ENCODE measurements at regions not wholly inside any gene's neighbourhood (a gene's known extent, or its start where the extent isn't known, plus 50 kb on each side); places are given as distances from the start of the nearest gene placed in this dataset.
"Not testable (repeated sequence)": the region's sequence is repeated elsewhere in the genome, so short reads cannot be mapped to it uniquely, and the experiment has no call there.

GRCh38 chr11:116042146-116042545 is 537.9 kb upstream of the CADM1 start:
- no peaks in the 10 kb centered on the region for H3K9me3 ChIP-seq
- no peaks in the 10 kb centered on the region for H3K36me3 ChIP-seq (ENCODE audit: low read depth, missing control alignments)
- intact Hi-C loops (cut with DNase I; ENCODE audit: low total_unique reads): no loop called here
- no peak for TF ChIP-seq POLR2A (IDR thresholded peaks at IDR 0.05)
- no peak for TF ChIP-seq CTCF (IDR thresholded peaks at IDR 0.05)
- no peaks in the 10 kb centered on the region for H3K27me3 ChIP-seq
- no peaks in the 10 kb centered on the region for H3K4me1 ChIP-seq
- no peak overlapping the region for H3K27ac ChIP-seq
- no peak overlapping the region for H3K4me3 ChIP-seq
- WGBS, 2 donors: 98% methylated on average over 4 of the region's 4 CpGs
- DNase-seq: no peak

GRCh38 chr11:116037861-116038260 is 533.6 kb upstream of the CADM1 start:
- 84 to 91% methylated on average over 2 of the region's 2 CpGs for WGBS, 2 donors
- Histone ChIP-seq H3K27me3 (no peaks in the 10 kb centered on the region), H3K4me1 (no peaks in the 10 kb centered on the region), H3K9me3 (no peaks in the 10 kb centered on the region), H3K4me3 (no peak overlapping the region), H3K27ac (no peak overlapping the region), H3K36me3 (ENCODE audit: low read depth, missing control alignments) (no peaks in the 10 kb centered on the region)
- intact Hi-C loops (cut with DNase I; ENCODE audit: low total_unique reads): no loop called here
- no peak for DNase-seq
- TF ChIP-seq POLR2A (IDR thresholded peaks at IDR 0.05) (no peak), CTCF (IDR thresholded peaks at IDR 0.05) (no peak)

GRCh38 chr11:116035977-116036376 is 531.8 kb upstream of the CADM1 start:
- Histone ChIP-seq H3K4me1 (no peaks in the 10 kb centered on the region), H3K27ac (no peak overlapping the region), H3K27me3 (no peaks in the 10 kb centered on the region), H3K4me3 (no peak overlapping the region), H3K36me3 (ENCODE audit: low read depth, missing control alignments) (no peaks in the 10 kb centered on the region), H3K9me3 (no peaks in the 10 kb centered on the region)
- 57 to 67% methylated on average over 5 of the region's 5 CpGs for WGBS, 2 donors
- DNase-seq: no peak
- TF ChIP-seq CTCF (IDR thresholded peaks at IDR 0.05): no peak
- no peak for TF ChIP-seq POLR2A (IDR thresholded peaks at IDR 0.05)
- intact Hi-C loops (cut with DNase I; ENCODE audit: low total_unique reads): no loop called here

- H3K9me3 ChIP-seq: no peaks in the 10 kb centered on the region
- H3K36me3 ChIP-seq (ENCODE audit: low read depth, missing control alignments): no peaks in the 10 kb centered on the region
- 45 to 57% methylated on average over 8 of the region's 8 CpGs for WGBS, 2 donors
- H3K27ac ChIP-seq: no peak overlapping the region
- no peak for DNase-seq
- H3K27me3 ChIP-seq: no peaks in the 10 kb centered on the region
- no peak overlapping the region for H3K4me3 ChIP-seq
- TF ChIP-seq CTCF (IDR thresholded peaks at IDR 0.05): no peak
- no peak for TF ChIP-seq POLR2A (IDR thresholded peaks at IDR 0.05)
- no peaks in the 10 kb centered on the region for H3K4me1 ChIP-seq
- intact Hi-C loops (cut with DNase I; ENCODE audit: low total_unique reads): no loop called here
Observed at GRCh38 chr11:116033931-116034553, 529.8 kb upstream of the CADM1 start.

- intact Hi-C loops (cut with DNase I; ENCODE audit: low total_unique reads): no loop called here
- TF ChIP-seq POLR2A (IDR thresholded peaks at IDR 0.05): no peak
- no peak for TF ChIP-seq CTCF (IDR thresholded peaks at IDR 0.05)
Observed at GRCh38 chr11:116030697-116031331, 526.6 kb upstream of the CADM1 start.

GRCh38 chr11:116028506-116028905 is 524.3 kb upstream of the CADM1 start:
- H3K27ac ChIP-seq; intact Hi-C loops (cut with DNase I; ENCODE audit: low total_unique reads); H3K4me1 ChIP-seq; H3K9me3 ChIP-seq; DNase-seq; H3K36me3 ChIP-seq (ENCODE audit: low read depth, missing control alignments); H3K4me3 ChIP-seq; H3K27me3 ChIP-seq: not testable (repeated sequence)
- 78 to 81% methylated on average over 1 of the region's 1 CpG for WGBS, 2 donors

More at GRCh38 chr11:116030697-116031331, 526.6 kb upstream of the CADM1 start:
- no peaks in the 10 kb centered on the region for H3K27me3 ChIP-seq
- no peaks in the 10 kb centered on the region for H3K4me1 ChIP-seq
- WGBS, 2 donors: 91 to 92% methylated on average over 4 of the region's 4 CpGs
- DNase-seq: no peak
- H3K4me3 ChIP-seq: no peak overlapping the region
- no peaks in the 10 kb centered on the region for H3K9me3 ChIP-seq
- H3K27ac ChIP-seq: no peak overlapping the region
- H3K36me3 ChIP-seq (ENCODE audit: low read depth, missing control alignments): no peaks in the 10 kb centered on the region
